DMS53 (cell line): ENCODE measurements at regions not wholly inside any gene's neighbourhood (a gene's known extent, or its start where the extent isn't known, plus 50 kb on each side); places are given as distances from the start of the nearest gene placed in this dataset.
A peak's percentile ranks its signal among the peaks of the same experiment; 100 is the strongest.
"Not testable (repeated sequence)": the region's sequence is repeated elsewhere in the genome, so short reads cannot be mapped to it uniquely, and the experiment has no call there.

Experiments
- DNase-seq: peaks from one replicate; lab custom pipeline; 2025; lab: John Stamatoyannopoulos, UW

GRCh38 chr13:58994777-58995176 is 1169.0 kb downstream of the DIAPH3 start:
- DNase-seq, result peak; percentile 6

GRCh38 chr13:58998716-58999115 is 1165.0 kb downstream of the DIAPH3 start:
- no peak for DNase-seq

GRCh38 chr13:58999851-59000250 is 1163.9 kb downstream of the DIAPH3 start:
- no peak for DNase-seq

DNA sequence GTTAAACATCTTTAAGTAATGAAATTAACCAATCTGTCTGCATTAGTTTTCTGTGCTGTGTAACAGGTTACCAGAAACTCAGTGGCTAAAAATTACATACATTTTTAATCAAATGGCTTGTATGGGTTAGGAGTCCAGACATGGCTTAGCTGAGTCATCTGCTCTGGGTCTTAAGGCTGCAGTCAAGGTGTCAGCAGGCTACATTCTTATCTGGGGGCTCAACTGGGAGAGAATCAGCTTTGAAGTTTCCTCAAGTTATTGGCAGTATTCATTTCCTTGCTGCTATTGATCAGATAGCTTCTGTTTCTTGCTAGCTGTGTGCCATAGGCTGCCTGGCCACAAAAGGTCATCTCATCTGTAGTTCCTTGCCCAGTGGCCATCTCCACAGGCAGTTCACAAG is 1163.0 kb downstream of the DIAPH3 start:
- DNase-seq, result no peak

GRCh38 chr13:59012731-59013130 is 1151.0 kb downstream of the DIAPH3 start:
- DNase-seq, result no peak

DNA sequence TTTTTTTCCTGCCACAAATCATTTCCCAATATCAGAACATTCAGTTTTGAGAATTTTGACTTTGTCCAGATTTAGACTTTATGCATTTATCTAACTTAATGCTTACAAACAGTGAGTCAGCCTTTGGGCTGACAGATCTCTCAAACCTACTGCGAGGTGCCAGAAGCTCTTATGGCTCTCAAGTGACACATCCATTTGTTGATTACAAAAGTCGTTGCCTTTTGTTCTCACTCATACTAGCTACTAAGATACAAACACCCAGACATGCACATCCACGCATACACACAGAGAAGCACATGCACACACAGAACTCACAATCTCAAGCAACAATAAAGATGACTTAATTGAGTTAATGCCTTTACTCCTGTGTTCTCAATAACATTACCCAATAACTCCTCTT is 1147.5 kb downstream of the DIAPH3 start:
- DNase-seq, result no peak

GRCh38 chr13:59024434-59024833 is 1139.3 kb downstream of the DIAPH3 start:
- no peak for DNase-seq

DNA sequence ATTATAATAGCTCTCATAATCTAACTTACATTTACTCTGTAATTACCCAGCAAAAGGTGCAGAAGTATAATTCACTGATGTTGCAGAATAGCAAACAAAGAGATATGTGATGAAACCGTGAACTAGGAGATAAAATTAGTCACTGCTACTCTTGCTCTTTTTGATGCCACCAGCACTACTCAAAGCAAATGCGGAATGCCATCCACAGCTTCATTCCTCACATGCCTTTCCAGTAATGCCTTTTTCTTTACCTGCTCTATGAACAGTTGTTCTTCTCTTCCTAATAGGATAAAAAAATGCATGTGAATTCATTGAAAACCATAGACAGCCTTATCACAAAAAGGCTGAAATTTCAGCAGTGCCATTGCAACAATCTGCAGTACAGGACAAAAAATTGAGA is 1129.5 kb downstream of the DIAPH3 start:
- no peak for DNase-seq

DNA sequence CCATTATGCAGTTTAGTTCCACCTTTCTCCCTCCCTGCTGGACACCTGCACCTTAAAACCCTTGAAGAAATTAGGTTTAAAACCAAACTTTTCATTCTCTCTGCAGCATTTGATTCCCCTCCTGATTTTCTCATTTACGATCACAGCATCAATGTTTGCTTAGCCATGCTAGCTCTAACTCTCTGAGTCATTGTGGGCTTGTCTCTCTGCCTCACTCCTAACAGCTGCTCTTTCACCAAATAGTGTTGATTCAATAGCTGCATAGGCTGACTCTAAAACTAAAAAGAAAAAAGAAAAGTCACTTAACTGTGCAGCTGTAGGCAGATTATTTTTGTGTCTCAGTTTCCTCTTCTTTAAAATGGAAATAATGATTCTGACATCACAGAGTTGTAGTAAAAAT is 1124.9 kb downstream of the DIAPH3 start:
- peak; percentile 74 for DNase-seq

- DNase-seq, result no peak
Observed at GRCh38 chr13:59043016-59043415, 1120.7 kb downstream of the DIAPH3 start.

- DNase-seq, result no peak
Observed at GRCh38 chr13:59047546-59047945, 1116.2 kb downstream of the DIAPH3 start.

DNA sequence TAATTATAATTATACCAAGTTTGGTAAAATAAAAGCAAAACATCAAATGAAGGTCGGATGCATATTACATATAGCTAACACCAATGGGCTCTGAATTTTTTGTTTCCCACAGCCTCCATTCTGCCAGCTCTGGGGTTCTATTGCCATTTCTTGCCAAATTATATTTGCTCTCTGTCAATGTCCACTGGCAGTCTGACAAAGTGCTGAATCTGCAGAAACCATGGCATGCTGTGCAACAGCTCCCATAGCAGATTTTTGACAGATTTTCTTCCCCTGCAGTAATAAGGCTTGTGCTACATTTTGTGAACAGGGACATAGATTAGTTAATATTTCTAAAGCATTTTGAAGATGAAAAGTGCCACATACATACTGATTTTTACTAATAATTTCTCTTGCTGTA is 1102.1 kb downstream of the DIAPH3 start:
- no peak for DNase-seq

DNA sequence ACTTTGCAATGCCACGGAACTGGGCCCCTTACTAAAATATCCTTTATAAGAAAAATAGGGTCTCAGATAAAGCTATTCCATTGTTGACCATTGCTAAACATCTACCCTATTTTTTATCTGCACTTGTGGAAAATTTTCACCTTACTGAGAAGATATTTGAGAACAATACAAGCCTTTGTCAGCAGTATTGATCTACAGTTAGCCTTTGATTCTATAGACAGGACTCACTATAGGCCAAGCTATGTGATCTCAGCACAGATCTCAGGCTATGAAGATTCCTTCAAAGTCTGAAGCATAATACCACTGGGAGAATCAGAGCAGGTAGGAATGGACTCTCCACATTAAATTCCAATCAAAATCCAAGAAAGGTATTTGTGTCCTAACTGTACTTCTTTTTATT is 1099.7 kb downstream of the DIAPH3 start:
- no peak for DNase-seq

DNA sequence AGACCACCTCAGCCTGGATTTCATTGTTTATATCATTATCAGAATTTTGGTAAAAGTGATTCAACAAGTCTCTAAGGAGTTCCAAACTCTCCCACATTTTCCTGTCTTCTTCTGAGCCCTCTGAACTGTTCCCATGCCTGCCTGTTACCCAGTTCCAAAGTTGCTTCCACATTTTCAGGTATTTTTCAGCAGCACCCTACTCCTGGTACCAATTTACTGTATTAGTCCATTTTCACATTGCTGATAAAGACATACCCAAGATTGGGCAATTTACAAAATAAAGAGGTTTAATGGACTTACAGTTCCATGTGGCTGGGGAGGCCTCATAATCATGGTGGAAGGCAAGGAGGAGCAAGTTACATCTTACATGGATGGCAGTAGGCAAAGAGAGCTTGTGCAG is 1087.3 kb downstream of the DIAPH3 start:
- not testable (repeated sequence) for DNase-seq

DNA sequence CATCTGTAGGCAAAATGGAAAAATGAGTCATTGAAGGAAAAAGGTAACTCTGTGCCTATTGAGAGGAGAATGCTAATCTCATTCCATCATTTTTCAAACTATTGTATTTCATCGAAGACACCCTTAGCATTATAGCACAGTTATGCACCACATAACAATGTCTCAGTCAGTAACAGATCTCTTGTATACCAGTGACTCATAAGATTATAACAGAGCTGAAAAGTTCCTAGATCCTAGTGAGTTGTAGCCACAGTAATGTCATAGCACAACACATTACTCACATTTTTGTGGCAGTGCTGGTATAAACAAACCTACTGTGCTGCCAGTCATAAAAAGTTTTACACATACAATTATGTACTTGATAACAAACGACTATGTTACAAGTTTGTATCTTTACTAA is 1077.6 kb downstream of the DIAPH3 start:
- no peak for DNase-seq

DNA sequence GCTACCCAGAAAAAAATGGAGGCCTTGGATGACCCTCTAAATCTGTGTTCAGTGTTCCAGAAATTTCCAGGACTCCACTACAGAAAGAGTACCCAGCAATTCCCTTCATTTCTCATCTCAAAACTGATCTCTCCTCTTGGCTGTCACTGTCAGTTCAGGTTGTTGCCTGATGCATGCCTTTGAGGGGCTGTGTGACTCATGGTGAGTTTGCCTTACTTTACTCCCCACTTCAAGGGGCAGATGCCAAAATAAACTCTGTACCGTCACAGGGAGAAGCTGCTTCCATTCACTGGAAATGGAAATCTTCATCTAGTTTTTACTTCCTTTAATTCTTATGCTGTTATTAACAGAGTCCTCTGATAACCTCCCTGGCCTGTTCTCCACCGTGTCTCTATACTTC is 1075.0 kb downstream of the DIAPH3 start:
- no peak for DNase-seq

DNA sequence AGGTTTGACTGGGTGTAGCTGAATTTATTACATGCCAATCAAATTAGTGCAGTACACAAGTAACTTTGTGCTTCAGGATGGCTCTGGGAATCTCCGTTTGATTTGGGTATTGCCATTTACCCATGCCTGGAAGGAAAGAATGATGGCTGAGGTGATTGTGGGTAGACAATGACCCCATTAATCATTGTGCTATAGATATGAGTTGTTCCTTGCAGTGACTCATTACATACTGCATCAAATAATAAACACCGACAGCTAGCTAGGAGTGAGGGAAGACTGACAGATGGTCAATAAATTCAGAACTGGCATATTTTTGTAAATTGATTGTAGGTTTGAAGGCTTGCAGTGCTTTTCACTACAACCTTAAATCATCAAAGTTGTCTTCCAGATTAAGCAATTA is 1069.5 kb downstream of the DIAPH3 start:
- no peak for DNase-seq

DNA sequence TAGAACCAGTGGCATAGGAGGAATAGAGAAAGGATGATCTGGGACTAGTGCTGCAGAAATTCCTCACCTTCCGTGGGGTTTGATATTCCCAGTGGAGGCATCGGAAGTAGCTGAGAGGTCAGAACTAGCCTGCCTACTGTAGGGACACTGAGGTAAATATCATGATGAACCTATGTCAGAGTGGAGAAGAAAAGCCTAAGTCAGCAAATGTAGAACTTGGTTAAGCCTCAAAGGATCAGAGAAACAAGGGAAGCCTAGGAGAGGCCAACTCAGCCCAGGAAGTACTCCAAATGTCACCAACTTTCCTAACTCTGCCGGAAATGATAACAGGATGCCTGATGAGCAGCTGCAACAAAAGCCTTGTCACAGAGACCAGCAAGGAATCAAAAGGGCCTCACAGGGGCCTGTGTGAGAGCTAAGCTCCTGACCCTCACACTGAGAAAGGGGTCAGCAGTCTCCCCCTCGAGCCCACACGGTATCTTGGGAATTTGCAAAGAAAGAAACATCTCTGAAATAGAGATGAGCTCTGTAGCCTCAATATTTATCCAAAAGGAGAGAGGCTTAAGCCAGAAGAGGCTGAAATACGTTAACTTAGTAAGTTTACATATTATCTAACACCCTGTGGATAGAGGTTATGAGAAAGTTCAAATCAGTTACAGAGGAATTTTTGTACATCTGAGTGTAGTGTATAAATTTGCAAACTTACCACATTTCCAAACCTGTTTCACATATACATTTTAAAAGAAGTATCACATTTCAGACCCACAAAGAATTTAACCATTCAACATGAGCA is 1064.3 kb downstream of the DIAPH3 start:
- DNase-seq, result no peak

DNA sequence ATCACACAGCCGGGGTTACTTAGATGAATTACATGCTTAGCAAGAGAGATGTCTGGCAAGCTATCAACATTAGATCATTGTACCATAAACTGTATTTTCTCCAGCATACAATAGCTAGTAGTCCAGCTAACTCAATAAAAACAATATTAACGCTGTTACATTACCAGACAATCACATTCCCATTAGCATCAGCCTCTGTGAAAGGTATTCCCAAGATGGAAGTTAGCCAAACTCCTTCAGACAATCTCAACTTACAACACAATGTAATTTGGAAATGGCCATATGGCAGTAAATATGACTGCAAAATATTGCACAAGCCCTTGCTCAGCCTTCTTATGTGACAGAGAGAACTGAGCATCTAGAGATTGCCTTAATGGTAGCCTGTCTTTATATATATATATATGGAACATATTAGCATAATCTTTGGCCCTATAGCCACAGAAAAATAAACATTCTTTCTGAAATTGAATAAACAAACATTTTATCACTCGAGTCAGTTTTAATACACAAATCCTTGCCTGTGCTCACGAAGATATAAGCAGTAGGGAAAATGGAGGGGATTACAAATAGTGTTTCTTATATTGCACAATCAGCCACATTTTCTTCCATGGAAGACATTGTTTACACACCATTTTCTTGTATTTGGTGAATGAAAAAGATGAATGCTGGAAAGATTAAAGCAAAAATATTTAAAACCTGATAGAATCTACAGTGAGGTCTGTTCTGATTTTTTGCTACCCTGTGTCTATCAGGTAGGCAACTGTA is 1060.5 kb downstream of the DIAPH3 start:
- DNase-seq, result no peak

- no peak for DNase-seq
Observed at GRCh38 chr13:59111751-59112171, 1052.0 kb downstream of the DIAPH3 start.

DNA sequence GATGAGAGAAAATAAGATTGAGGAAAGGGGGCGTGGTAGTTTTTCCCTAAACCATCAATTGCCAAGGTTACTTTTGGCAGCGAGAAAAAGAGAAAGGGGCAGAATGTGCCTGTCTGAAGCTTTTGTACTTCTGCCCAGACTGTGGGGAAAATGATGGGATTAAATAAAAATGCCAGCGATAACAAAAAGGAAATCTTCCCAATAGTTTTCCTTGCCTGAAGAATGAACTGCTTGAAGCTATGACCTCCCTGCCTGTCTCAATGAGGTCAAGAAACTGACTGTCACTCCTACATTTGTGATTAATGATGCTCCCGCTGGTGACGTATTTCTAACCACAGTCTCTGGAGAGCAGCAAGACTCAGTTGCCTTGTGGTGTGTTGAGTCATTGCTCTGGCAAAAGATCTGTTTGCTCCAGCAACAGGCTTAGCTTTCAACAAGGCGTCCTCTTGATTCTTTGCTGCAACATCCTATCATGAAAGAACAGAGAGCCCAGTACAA is 1051.5 kb downstream of the DIAPH3 start:
- DNase-seq, result no peak

- DNase-seq, result no peak
Observed at GRCh38 chr13:59119475-59119874, 1044.3 kb downstream of the DIAPH3 start.

GRCh38 chr13:59120297-59120843 is 1043.4 kb downstream of the DIAPH3 start:
- no peak for DNase-seq
